ENCODE measurements at regions not wholly inside any gene's neighbourhood (a gene's known extent, or its start where the extent isn't known, plus 50 kb on each side); places are given as distances from the start of the nearest gene placed in this dataset.
"Not testable (repeated sequence)": the region's sequence is repeated elsewhere in the genome, so short reads cannot be mapped to it uniquely, and the experiment has no call there.

DNA sequence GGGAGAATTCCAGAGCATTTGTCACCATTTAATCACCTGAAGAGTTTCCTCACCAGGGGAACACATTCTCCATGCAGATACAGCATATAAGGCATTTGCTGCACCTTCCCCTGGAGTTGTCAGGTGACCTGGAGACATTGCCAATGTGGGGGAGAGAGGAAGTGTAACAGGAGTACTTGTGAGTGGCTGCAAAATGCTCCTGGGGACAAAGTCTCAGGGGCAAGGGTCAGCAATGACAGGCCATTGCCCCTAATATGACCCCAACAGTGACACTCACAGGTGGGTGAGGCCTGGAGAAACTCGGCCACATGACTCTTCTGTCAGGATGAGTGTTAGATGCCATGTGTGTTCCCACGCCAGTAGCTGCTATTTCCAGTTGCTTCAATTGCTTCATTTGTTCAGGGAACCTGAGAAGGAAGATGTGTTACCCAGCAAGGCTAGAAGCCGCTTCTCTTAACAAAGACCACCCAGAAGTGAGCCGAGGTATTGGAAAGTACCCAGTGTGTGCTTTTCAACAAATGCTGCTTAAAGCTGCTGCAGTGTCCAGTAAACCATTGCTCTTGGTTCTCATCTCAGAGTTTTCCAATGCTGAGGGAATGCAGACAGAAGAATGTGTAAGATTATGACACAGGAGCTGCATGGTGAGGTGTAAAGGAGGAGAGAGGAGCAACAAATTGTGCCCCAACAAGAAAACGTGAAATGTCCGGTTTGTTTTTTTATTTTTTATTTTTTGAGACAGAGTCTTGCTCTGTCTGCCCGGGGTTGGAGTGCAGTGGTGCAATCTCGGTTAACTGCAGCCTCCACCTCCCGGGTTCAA is 128.2 kb upstream of the SLC44A1 start:
- DNase-seq = no peak

DNA sequence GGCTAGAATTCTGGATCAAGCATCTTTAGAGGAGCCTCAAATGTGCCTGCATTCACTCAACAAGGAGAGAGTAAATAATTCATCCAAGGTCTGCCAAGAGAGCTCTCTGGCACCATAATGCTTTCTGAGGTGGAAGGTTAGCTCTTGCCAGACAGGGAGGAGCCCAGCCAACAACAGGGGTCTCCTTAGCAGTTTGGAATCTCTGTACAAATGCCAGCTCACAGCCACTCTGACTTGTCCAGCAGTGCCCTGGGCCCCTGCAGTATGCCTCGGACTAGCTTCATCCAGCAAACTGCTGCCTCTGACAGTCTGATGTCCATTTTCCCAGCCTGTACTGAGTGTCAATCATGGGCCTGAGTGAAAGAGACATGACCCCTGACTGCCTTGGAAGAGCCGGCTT is 127.2 kb upstream of the SLC44A1 start:
- DNase-seq = no peak

DNA sequence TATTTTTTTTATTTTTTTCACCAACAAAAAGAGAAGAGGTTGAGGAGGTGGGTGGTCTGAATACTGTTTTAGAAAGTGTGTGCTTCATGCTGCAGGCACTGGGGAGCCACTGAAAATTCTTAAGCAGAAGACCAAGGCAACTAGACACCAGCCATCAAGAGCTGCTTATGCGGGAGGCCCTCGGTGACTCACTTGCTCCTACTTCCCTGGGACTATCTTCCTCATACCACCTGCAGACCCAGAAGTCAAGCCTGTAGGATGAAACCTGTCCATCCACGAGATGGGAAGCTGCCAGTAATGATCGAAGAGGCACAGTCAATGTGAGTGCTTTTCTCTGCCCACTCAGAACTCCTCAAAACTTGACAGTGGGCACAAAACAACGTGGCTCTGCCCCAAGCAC is 125.8 kb upstream of the SLC44A1 start:
- DNase-seq = no peak

DNA sequence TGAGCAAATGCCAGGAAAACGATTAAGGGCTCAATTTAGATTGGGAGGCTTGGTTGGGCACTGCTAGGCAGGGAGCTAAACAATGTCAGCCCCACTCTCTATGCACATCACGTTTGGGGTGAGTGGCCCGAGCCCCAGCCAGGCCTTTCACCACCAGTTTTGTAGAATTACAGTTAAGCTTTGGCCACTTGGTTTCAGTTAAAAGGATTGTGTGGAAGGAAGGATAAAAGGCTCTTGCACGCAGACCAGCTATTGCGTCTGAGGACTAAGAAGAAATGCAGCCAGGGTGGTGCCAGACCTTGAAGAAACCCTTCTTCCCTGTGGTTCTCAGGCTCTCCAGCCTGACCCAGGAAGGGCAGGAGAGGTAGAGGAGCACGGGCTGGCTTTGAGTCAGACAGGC is 125.3 kb upstream of the SLC44A1 start:
- no peak for DNase-seq

DNA sequence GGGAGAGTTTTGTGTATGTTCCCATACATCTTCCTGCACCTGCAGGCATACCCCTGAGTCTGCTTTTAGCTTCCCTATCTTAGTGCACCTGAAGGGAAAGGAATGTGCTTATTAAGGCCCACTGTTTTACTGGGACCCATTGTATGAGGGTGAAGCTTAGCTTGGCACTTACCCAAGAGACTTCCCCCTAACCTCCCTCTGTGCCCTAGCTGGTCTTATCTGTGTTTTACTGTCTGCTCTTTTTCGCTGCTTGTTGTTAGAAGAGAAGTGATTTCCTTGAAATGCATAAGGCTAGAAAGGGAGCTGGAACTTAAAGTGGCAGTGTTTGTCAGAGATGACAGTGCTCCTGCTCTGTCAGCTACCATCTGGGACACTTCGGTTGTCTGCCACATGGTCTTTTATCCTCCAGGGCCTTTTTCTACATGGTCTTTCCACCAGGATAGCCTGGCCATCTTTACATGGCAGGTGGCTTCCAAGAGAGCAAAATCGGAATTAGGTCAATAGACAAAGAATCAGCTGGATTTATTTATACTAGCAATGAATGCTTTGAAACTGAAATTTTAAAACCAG is 122.5 kb upstream of the SLC44A1 start:
- DNase-seq = no peak

DNA sequence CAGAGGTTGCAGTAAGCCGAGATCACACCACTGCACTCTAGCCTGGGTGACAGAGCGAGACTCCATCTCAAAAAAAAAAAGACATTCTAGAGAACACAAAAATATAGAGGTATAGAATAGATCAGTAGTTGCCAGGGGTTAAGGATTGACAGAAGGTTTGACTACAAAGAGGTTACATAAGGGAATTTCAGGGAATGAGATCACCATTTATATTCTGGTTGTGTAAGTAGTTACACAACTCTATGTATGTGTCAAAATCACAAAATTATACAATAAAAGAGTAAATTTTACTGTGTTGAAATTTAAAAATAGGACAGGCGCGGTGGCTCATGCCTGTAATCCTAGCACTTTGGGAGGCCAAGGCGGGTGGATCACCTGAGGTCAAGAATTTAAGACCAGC is 119.9 kb upstream of the SLC44A1 start:
- DNase-seq = not testable (repeated sequence)

DNA sequence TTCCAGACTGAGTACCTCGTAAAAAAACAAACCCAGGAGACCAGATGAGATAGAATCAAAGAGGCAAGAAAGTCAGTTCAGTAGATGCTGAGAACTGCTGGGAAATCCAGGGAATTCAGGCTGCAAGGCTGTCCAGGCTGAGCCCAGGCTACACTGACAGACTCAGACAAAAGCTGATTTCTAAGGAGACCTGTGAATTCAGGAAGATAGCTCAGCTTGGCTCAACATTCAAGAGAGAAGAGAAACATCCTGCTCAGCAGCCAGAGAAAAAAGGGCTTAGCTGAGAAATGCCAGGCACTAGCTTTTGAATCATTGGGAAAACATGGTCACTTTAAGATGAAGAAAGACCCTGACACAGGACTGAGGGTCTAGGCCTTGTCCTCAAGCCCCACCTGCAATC is 118.2 kb upstream of the SLC44A1 start:
- DNase-seq = no peak

DNA sequence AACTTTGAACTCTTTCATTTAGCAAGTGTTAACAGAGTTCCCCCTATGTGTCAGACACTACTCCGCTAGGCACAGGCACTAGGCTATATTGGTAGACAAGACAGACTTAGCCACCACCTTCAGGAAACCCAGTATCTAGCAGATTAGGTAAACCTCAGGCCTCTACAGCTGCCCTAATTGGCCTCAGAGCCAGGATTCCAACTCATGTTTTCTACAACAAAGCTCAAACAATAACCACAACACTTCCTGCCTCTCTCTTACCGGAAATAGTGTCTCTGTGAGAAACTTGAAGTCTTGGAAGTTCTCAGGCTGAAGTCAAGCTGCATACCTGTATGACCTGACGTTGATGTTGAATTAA is 116.6 kb upstream of the SLC44A1 start:
- DNase-seq = peak; percentile 70

DNA sequence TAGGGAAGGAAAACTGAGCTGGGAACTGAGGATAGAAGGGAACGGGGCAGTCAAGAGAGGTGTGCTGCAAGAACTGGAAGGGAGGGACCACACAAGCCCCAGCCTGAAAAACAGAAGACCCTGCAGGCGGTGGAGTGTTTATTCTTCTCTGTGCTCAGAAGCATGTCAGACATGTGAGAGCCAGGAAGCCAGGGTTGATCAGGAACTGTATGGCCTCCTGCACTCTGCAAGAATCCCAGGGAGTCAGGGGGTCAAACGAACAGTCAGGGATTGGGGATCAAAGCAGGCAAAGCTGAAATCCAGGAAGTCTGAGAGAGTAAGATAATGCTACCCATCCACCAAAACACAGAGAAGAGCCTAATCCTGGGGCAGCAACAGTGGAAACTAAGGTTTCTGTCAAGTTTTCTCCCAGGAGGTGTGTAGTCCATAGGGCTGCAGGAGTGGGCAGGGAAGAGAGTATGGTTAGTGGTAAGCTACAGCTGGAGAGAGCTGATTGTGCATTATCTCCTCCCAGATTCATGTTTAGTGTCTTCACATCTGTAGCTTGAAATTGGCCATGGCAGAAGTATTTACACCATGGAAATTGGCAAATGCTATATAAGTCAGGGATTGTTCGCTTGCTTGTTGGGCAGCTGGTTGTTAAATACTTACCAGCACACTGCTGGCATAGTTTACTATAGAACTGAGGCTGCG is 115.4 kb upstream of the SLC44A1 start:
- no peak for DNase-seq

DNA sequence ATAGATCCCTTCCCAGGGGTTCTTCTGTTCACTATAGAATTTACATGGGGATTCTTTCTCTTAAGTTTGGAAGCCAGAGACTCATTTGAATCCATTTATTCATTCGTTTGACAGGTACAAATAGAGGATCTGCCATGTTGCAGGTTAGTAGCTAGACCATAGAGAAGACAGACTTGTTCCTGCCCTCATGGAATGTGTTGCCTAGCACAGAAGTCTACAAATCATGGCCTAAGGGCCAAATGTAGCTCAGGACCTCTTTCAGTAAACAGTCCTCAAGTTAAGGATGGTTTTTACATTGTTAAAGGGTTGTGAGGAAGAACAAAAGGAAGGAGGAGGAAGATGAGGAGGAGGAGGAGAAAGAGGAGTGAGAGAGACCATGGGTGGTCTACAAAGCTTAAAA is 114.7 kb upstream of the SLC44A1 start:
- DNase-seq = no peak

DNA sequence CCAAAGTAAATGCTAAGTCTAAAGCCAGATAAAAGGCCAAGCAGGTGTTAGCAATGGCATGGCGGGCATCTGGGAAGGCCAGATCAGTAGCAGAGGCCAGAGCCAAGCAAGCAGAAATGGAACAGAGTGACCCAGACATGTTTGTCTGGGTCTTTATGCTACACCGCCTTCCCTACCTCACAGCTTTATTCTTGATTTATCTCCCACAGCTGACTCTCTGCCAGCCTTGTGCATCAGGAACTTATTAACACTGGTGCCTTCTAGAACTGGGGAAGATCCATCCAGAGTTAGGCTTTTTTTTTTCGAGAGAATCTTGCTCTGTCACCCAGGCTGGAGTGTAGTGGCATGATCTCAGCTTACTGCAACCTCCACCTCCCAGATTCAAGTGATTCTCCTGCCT is 112.5 kb upstream of the SLC44A1 start:
- DNase-seq = no peak

DNA sequence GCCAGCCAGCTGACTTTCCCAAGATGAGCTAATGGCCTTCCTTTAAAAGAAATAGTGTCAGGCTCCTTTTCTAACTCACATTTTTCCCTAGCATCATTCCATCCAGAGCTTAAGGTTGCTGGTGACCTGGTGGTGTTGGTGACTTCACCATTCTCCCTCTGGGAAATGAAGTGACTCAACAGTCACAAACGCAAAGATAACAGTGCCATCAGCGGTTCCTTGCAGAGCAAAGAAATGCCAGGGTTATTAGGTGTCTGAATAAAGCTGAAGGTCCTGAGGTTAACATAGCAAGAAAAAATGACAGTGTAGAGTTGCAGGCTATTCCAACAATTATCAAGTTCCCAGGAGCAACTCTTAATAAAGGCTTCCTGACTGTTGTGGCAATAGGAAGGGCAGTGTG is 111.8 kb upstream of the SLC44A1 start:
- DNase-seq = no peak

DNA sequence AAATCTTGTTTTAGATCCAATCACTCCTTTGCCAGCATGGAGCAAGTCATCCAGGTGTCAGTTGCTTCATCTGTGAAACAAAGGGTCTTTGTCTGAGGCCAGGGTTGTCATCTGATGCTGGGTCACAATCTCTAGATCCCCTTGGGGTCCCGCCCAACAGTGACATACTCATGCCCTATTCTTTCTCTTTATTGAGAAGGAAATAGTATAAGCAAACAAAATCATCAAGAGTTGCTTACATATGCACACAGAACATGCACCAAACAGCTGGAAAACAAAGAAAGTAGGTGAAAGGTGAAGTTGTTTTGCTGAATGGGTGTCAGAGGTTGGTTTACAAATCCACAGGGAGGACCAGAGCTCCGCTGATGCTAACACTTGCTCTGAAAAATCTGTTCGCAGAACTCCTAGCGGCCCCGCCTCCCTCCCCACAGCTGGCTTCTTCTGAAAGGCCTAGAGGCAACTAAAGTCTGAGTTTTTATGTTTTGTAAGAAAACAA is 106.1 kb upstream of the SLC44A1 start:
- DNase-seq = no peak

DNA sequence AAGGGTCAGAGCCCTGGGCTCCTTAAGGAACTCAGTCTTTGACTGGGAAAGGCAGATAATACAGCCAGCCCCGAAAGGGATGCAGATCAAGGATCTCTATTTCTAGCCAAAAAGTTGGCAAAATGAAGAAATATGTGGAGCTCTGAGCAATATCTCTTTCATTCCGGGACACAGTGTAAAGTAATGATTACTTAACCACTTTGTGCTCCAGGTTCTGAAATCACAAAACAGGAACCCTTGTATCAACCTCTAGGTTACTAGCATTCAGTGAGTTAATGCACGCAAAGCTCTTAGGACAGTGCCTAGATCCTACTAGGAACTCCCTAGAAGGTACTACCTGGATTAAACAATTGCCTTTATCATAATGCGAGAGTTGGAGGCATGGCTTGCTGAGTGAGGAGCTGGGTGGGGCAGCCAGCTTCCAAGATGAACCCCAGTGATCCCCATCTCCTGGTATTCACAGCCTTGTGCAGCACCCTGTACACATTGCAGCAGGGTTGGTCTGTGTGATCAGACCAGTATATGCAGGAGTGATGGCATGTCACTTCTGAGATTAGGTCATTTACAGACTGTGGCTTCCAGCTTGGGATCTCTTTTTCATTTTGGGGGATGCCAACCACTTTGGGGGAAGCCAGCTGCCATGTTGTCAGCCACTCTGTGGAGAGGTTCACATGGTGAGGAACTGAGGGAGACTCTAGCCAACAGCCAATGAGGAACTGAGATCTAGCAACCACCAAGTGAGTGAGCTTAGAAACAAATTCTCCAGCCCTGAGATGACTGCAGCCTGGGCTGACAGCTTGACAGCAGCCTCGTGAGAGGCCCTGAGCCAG is 103.1 kb upstream of the SLC44A1 start:
- no peak for DNase-seq

DNA sequence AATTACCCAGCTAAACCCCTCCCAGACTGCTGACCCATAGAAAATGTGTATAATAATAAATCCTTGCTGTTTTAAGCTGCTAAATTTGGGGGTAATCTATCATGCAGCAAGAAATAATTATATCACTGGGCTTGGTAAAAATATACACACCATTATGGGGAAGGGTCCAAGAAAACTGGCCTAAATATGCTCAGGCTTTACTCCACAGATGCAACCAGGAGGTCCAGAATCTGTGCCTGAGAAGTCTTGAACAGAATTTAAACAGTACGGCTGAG is 102.5 kb upstream of the SLC44A1 start:
- no peak for DNase-seq

DNA sequence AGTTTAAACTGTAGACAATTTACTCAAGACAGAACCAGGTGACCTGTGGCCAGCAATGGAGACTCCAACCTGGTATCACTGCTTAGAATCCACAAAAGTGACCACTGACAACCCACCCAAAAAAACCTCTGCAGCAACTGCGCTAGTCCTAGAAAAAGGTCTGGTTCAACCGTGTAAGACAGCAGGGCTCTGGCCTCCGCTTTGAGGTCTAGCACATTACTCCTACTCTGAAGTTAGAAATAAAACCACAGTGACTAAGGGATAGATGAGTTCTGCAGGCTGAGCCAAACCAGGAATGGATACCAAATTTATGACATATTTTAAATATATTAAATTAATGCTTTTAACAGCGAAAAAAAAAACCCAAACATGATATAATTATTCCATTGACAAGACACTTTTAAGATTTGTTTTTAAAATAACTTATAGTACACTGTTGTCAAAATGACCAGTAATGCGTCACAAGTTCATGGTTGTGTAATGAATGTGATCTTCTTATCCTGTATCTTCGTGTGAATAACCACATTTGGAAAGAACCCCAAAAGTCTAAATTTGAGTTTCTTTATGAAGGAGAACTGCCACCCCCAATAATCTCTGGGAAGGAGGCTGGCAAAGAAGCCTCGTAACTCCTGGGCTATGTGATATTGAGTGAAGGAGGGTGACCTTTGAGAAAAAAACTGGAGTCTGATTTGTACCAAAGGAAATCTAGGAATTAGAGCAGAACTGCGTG is 101.9 kb upstream of the SLC44A1 start:
- no peak for DNase-seq

DNA sequence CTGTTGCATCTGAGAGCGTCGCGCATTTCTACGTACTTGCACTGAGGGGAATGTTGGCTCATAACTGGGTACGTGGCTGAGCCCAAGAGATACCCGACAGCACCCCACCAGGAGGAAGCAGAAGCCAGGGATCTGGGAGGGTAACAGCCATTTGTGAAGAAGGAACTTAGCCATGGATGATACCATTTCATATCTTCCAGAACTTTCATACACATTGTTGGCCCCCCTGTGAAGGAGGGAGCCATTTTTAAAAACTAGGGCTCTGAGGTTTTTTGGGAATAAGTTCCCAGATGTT is 101.4 kb upstream of the SLC44A1 start:
- DNase-seq = no peak

DNA sequence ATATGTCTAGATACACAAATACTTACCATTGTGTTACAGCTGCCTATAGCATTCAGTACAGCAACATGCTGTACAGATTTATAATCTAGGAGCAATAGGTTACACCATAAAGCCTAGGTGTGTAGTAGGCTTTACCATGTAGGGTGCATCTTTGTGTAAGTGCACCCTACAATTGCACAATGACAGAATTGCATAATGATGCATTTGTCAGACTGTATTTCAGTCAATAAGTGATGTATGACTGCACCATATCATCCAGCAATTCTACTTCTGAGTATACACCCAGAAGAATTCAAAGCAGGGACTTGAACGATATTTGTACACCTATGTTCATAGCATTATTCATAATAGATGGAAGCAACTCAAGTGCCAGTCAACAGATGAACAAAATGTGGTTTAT is 100.4 kb upstream of the SLC44A1 start:
- DNase-seq = no peak

DNA sequence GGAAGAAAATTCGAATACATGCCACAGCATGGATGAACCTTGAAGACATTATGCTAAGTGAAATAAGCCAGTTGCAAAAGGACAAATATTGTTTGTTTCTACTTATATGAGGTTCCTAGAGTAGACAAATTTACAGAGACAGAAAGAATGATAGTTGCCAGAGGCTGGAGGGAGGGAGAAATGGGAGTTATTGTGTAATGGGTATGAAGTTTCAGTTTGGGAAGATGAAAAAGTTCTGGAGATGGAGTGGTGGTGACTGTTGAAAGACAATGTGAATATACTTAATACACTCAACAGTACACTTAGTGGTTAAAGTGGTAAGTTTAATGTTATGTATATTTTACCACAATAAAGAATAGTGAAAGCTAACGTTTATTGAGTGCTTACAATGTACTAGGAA is 99.6 kb upstream of the SLC44A1 start:
- DNase-seq = no peak

DNA sequence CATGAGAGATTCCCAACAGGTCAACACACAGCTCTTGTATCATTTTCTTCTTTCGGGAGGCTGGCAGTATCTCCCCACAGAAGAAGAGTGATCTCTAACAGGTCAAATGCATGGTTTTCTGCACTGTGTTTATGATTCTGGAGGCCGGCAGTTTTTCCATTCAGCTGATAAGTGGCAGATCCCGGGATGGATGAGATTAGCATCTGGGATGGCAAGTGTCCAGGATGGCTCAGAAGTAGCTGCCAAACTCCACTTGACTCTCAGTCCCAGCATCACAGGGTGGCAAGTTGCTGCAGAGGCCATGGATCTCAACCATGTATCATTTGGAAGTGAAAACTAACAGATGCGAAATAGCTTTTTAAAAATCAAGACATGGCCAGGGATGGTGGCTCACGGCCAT is 97.8 kb upstream of the SLC44A1 start:
- DNase-seq = no peak

DNA sequence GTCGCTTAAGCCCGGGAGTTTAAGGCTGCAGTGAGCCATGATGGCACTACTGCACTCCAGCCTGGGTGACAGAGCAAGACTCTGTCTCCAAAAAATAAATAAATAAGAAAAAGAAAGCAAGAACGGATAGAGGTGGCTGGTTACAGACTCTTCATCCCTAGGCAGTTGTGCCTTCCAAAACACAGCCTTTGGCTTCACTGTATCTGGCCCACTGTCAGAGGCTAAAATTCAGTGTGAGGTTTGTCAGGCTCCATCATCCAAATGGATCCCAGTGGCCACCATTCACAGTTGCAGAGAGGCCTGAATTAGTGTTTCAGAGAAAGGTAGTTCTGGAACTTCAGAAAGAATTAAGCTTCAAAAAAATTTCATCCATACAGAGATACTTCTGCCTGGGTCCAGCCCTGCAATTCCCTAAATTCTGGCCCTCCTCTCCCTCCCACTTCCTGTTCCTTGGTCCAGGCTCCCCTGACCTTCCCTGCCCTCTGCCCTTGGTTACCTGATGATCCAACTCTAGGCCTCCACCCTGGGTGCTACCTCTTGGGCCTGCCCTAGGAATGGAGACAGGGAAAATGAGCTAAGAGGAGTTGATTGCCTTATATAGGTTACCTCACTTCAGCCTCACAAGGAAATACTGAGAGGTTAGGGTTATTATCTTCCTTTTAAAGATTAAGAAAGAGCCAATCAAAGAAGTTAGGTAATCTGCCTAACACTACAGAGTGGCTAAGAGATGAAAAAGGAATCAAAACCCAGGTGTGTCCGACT is 97.2 kb upstream of the SLC44A1 start:
- DNase-seq = no peak

DNA sequence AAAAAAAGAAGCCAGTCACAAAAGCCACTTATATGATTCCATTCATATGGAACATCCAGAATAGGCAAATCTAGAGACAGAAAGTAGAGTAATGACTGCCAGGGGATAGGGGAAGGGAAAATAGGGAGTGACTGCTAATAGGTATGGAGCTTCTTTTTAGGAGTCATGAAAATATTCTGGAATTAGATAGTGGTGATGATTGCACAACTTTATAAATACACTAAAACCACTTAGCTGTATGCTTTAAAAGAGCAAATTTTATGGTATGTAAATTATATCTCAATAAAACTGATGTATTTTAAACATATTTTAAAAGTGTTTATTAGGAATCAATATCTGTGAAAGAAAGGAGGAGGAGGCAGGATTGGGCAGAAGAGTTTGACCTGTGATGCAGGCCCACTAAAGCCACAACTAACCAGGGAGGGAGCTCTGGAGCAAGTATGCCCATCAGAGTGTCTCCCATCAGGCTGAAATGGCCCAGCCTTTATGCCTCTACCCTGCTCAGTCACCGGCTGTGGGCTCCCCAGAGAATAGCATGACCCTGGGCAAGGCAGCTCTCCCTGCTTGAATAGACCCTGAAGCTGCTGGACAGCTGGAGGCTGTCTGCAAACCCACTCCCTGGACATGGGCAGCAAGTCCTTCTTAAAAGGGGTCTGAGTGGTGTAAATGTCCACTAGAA is 96.0 kb upstream of the SLC44A1 start:
- DNase-seq = no peak
